ENCODE measurements at regions not wholly inside any gene's neighbourhood (a gene's known extent, or its start where the extent isn't known, plus 50 kb on each side); places are given as distances from the start of the nearest gene placed in this dataset.

DNA sequence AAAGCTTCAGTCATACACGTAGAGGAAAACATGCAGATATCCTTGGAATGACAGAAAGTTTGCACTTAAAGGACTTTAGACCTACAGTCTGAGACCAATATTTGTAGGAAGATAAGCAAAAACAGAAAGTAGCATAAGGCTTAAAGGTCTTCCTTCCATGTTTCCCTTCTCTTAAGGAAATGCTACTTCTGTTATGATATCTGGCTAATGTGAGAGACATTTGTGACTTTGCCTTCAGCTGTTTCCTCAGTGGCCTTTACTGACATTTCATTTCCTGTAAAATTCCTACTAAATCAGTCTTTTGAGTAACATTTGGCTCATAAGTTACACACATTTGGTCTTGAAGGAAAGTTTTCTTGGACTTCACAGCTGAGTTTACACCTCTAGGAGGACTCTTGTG is 713.4 kb downstream of the TBC1D32 start:
- Histone ChIP-seq H3K4me2 (ENCODE audit: low read length) (no peak overlapping the region), H2BK5ac (ENCODE audit: low read length) (no peak overlapping the region), H3K27me3 (ENCODE audit: insufficient read depth, low read length, poor library complexity) (no peaks in the 10 kb centered on the region), H3K4me3 (ENCODE audit: low read length) (no peak overlapping the region), H2AK5ac (ENCODE audit: low read length) (no peak overlapping the region), H4K8ac (ENCODE audit: low read depth, low read length) (no peak overlapping the region), H3K23ac (ENCODE audit: low read length) (no peak overlapping the region), H3K56ac (ENCODE audit: low read length) (no peak overlapping the region), H3K4ac (ENCODE audit: low read depth, low read length) (no peak overlapping the region), H3K4me1 (ENCODE audit: control insufficient read depth, low read depth, low read length) (no peaks in the 10 kb centered on the region), H2BK15ac (replicated peaks; ENCODE audit: low read depth) (no peak overlapping the region), H3K36me3 (ENCODE audit: control insufficient read depth, insufficient read depth, low read length) (no peaks in the 10 kb centered on the region), H3K79me1 (ENCODE audit: low read length) (no peaks in the 10 kb centered on the region), H2BK120ac (ENCODE audit: low read depth, low read length) (no peak overlapping the region), H3K79me2 (ENCODE audit: control insufficient read depth, insufficient read depth, low read length) (no peaks in the 10 kb centered on the region), H3K18ac (ENCODE audit: low read length) (no peak overlapping the region), H4K5ac (ENCODE audit: low read length) (no peak overlapping the region), H3K9ac (ENCODE audit: low read length) (no peak overlapping the region), H3K27ac (ENCODE audit: low read depth, low read length) (no peak overlapping the region)
- WGBS (ENCODE audit: extremely low coverage, insufficient coverage, low lambda C conversion rate): no CpG with 5 or more reads among the region's 1 CpG
- no peak for DNase-seq

- no CpG with 5 or more reads among the region's 3 CpGs for WGBS (ENCODE audit: extremely low coverage, insufficient coverage, low lambda C conversion rate)
- H3K4me1 ChIP-seq (ENCODE audit: control insufficient read depth, low read depth, low read length): no peaks in the 10 kb centered on the region
- H2BK5ac ChIP-seq (ENCODE audit: low read length): no peak overlapping the region
- H3K79me2 ChIP-seq (ENCODE audit: control insufficient read depth, insufficient read depth, low read length): no peaks in the 10 kb centered on the region
- H3K4ac ChIP-seq (ENCODE audit: low read depth, low read length): no peak overlapping the region
- H2AK5ac ChIP-seq (ENCODE audit: low read length): no peak overlapping the region
- no peaks in the 10 kb centered on the region for H3K27me3 ChIP-seq (ENCODE audit: insufficient read depth, low read length, poor library complexity)
- no peak overlapping the region for H2BK15ac ChIP-seq (replicated peaks; ENCODE audit: low read depth)
- H3K56ac ChIP-seq (ENCODE audit: low read length): no peak overlapping the region
- H3K9ac ChIP-seq (ENCODE audit: low read length): no peak overlapping the region
- H3K36me3 ChIP-seq (ENCODE audit: control insufficient read depth, insufficient read depth, low read length): no peaks in the 10 kb centered on the region
- no peak overlapping the region for H3K27ac ChIP-seq (ENCODE audit: low read depth, low read length)
- no peak overlapping the region for H3K4me3 ChIP-seq (ENCODE audit: low read length)
- H3K18ac ChIP-seq (ENCODE audit: low read length): no peak overlapping the region
- DNase-seq: no peak
- no peaks in the 10 kb centered on the region for H3K79me1 ChIP-seq (ENCODE audit: low read length)
- H3K23ac ChIP-seq (ENCODE audit: low read length): no peak overlapping the region
- H4K5ac ChIP-seq (ENCODE audit: low read length): no peak overlapping the region
- no peak overlapping the region for H2BK120ac ChIP-seq (ENCODE audit: low read depth, low read length)
- no peak overlapping the region for H4K8ac ChIP-seq (ENCODE audit: low read depth, low read length)
- H3K4me2 ChIP-seq (ENCODE audit: low read length): no peak overlapping the region
Observed at GRCh38 chr6:120615238-120615637, 719.0 kb downstream of the TBC1D32 start.

- Histone ChIP-seq H3K18ac (ENCODE audit: low read length) (no peak overlapping the region), H3K9ac (ENCODE audit: low read length) (no peak overlapping the region), H3K79me2 (ENCODE audit: control insufficient read depth, insufficient read depth, low read length) (no peaks in the 10 kb centered on the region), H3K79me1 (ENCODE audit: low read length) (no peaks in the 10 kb centered on the region), H4K5ac (ENCODE audit: low read length) (no peak overlapping the region), H3K4ac (ENCODE audit: low read depth, low read length) (no peak overlapping the region), H2BK5ac (ENCODE audit: low read length) (no peak overlapping the region), H3K56ac (ENCODE audit: low read length) (no peak overlapping the region), H3K27ac (ENCODE audit: low read depth, low read length) (no peak overlapping the region), H2BK120ac (ENCODE audit: low read depth, low read length) (no peak overlapping the region), H4K8ac (ENCODE audit: low read depth, low read length) (no peak overlapping the region), H2BK15ac (replicated peaks; ENCODE audit: low read depth) (no peak overlapping the region), H3K27me3 (ENCODE audit: insufficient read depth, low read length, poor library complexity) (no peaks in the 10 kb centered on the region), H2AK5ac (ENCODE audit: low read length) (no peak overlapping the region), H3K23ac (ENCODE audit: low read length) (no peak overlapping the region), H3K4me2 (ENCODE audit: low read length) (no peak overlapping the region), H3K4me1 (ENCODE audit: control insufficient read depth, low read depth, low read length) (no peaks in the 10 kb centered on the region), H3K36me3 (ENCODE audit: control insufficient read depth, insufficient read depth, low read length) (no peaks in the 10 kb centered on the region), H3K4me3 (ENCODE audit: low read length) (no peak overlapping the region)
- WGBS (ENCODE audit: extremely low coverage, insufficient coverage, low lambda C conversion rate): no CpG with 5 or more reads among the region's 2 CpGs
- DNase-seq: no peak
Observed at GRCh38 chr6:120614723-120615122, 719.6 kb downstream of the TBC1D32 start.

GRCh38 chr6:120608826-120609225 is 725.5 kb downstream of the TBC1D32 start:
- Histone ChIP-seq H2BK15ac (replicated peaks; ENCODE audit: low read depth) (no peak overlapping the region), H3K4me3 (ENCODE audit: low read length) (no peak overlapping the region), H3K79me1 (ENCODE audit: low read length) (no peaks in the 10 kb centered on the region), H3K56ac (ENCODE audit: low read length) (no peak overlapping the region), H4K8ac (ENCODE audit: low read depth, low read length) (no peak overlapping the region), H3K9ac (ENCODE audit: low read length) (no peak overlapping the region), H3K27me3 (ENCODE audit: insufficient read depth, low read length, poor library complexity) (no peaks in the 10 kb centered on the region), H3K23ac (ENCODE audit: low read length) (no peak overlapping the region), H3K4ac (ENCODE audit: low read depth, low read length) (no peak overlapping the region), H3K4me1 (ENCODE audit: control insufficient read depth, low read depth, low read length) (no peaks in the 10 kb centered on the region), H3K36me3 (ENCODE audit: control insufficient read depth, insufficient read depth, low read length) (no peaks in the 10 kb centered on the region), H3K27ac (ENCODE audit: low read depth, low read length) (no peak overlapping the region), H2AK5ac (ENCODE audit: low read length) (no peak overlapping the region), H3K18ac (ENCODE audit: low read length) (peak overlapping the region; percentile 39), H3K79me2 (ENCODE audit: control insufficient read depth, insufficient read depth, low read length) (no peaks in the 10 kb centered on the region), H2BK5ac (ENCODE audit: low read length) (no peak overlapping the region), H3K4me2 (ENCODE audit: low read length) (no peak overlapping the region), H4K5ac (ENCODE audit: low read length) (no peak overlapping the region), H2BK120ac (ENCODE audit: low read depth, low read length) (no peak overlapping the region)
- no CpG with 5 or more reads among the region's 1 CpG for WGBS (ENCODE audit: extremely low coverage, insufficient coverage, low lambda C conversion rate)
- DNase-seq: no peak

DNA sequence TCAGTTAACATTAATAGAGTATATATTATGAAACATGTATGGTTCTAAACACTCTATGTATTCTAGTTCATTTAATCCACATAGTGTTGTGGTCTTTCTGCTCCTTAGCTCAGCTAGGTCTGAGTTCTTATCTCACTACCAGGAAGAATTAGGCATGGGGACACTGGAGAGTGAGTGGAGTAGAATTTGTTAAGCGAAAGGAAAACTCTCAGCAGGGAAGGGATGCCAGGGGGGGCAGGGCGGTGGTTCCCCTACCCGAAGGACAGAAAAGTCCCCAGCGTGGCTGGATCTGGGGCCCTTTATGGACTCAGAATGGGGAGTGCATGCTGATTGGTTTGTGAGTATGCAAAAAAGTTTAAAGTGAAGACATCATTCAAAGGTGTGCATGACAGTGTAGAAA is 727.5 kb downstream of the TBC1D32 start:
- DNase-seq: peak; percentile 57

DNA sequence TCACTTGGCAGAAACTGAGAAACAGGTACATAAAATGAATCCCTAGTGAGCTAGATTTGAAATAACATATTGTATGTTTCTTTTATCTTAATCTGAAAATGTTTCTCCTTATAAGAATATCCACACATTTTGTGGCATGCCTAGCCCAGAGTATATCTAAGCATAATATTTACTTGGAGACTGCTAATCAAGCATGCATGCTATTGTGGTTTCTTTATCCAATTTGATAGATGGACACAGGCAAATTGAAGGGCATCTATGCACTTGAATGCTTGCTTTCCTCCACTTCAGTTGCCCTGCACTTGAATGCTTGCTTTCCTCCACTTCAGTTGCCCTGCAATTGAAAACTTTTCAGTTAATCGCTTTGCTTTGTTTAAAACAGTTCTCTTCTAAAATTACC is 729.8 kb downstream of the TBC1D32 start:
- no peak overlapping the region for H4K5ac ChIP-seq (ENCODE audit: low read length)
- no peaks in the 10 kb centered on the region for H3K27me3 ChIP-seq (ENCODE audit: insufficient read depth, low read length, poor library complexity)
- no CpG with 5 or more reads among the region's 1 CpG for WGBS (ENCODE audit: extremely low coverage, insufficient coverage, low lambda C conversion rate)
- H2BK15ac ChIP-seq (replicated peaks; ENCODE audit: low read depth): no peak overlapping the region
- H3K79me1 ChIP-seq (ENCODE audit: low read length): no peaks in the 10 kb centered on the region
- H3K4me3 ChIP-seq (ENCODE audit: low read length): no peak overlapping the region
- H3K56ac ChIP-seq (ENCODE audit: low read length): no peak overlapping the region
- H3K23ac ChIP-seq (ENCODE audit: low read length): no peak overlapping the region
- no peak overlapping the region for H3K4me2 ChIP-seq (ENCODE audit: low read length)
- no peaks in the 10 kb centered on the region for H3K4me1 ChIP-seq (ENCODE audit: control insufficient read depth, low read depth, low read length)
- H3K36me3 ChIP-seq (ENCODE audit: control insufficient read depth, insufficient read depth, low read length): no peaks in the 10 kb centered on the region
- H4K8ac ChIP-seq (ENCODE audit: low read depth, low read length): no peak overlapping the region
- no peak overlapping the region for H2BK5ac ChIP-seq (ENCODE audit: low read length)
- no peak overlapping the region for H2AK5ac ChIP-seq (ENCODE audit: low read length)
- H2BK120ac ChIP-seq (ENCODE audit: low read depth, low read length): no peak overlapping the region
- no peak for DNase-seq
- H3K79me2 ChIP-seq (ENCODE audit: control insufficient read depth, insufficient read depth, low read length): no peaks in the 10 kb centered on the region
- H3K18ac ChIP-seq (ENCODE audit: low read length): no peak overlapping the region
- no peak overlapping the region for H3K9ac ChIP-seq (ENCODE audit: low read length)
- H3K4ac ChIP-seq (ENCODE audit: low read depth, low read length): no peak overlapping the region
- no peak overlapping the region for H3K27ac ChIP-seq (ENCODE audit: low read depth, low read length)

More for the DNA sequence above, 727.5 kb downstream of the TBC1D32 start:
- Histone ChIP-seq H3K4ac (ENCODE audit: low read depth, low read length) (no peak overlapping the region), H2BK15ac (replicated peaks; ENCODE audit: low read depth) (no peak overlapping the region), H4K5ac (ENCODE audit: low read length) (no peak overlapping the region), H3K36me3 (ENCODE audit: control insufficient read depth, insufficient read depth, low read length) (no peaks in the 10 kb centered on the region), H3K4me2 (ENCODE audit: low read length) (no peak overlapping the region), H3K27ac (ENCODE audit: low read depth, low read length) (no peak overlapping the region), H3K79me2 (ENCODE audit: control insufficient read depth, insufficient read depth, low read length) (no peaks in the 10 kb centered on the region), H3K23ac (ENCODE audit: low read length) (no peak overlapping the region), H3K9ac (ENCODE audit: low read length) (no peak overlapping the region), H3K56ac (ENCODE audit: low read length) (no peak overlapping the region), H4K8ac (ENCODE audit: low read depth, low read length) (no peak overlapping the region), H2BK120ac (ENCODE audit: low read depth, low read length) (no peak overlapping the region), H3K27me3 (ENCODE audit: insufficient read depth, low read length, poor library complexity) (no peaks in the 10 kb centered on the region), H3K18ac (ENCODE audit: low read length) (no peak overlapping the region), H3K4me1 (ENCODE audit: control insufficient read depth, low read depth, low read length) (no peaks in the 10 kb centered on the region), H2BK5ac (ENCODE audit: low read length) (no peak overlapping the region), H3K4me3 (ENCODE audit: low read length) (no peak overlapping the region), H2AK5ac (ENCODE audit: low read length) (no peak overlapping the region), H3K79me1 (ENCODE audit: low read length) (no peaks in the 10 kb centered on the region)
- no CpG with 5 or more reads among the region's 4 CpGs for WGBS (ENCODE audit: extremely low coverage, insufficient coverage, low lambda C conversion rate)

All from mesendoderm (in vitro differentiated cells).